Right atrium auricular region (tissue), 2 donors: ENCODE measurements at regions not wholly inside any gene's neighbourhood (a gene's known extent, or its start where the extent isn't known, plus 50 kb on each side); places are given as distances from the start of the nearest gene placed in this dataset.

Experiments used
- DNase-seq: peaks from one replicate; pipeline ENCODE4 v3.0.0-alpha.2; 2019; ENCODE audit warnings: low spot score
- H3K27ac ChIP-seq, 2 donors: fragments of 200-600 bp; sonication (generic); 1 replicate in 1 of 2; 2 replicates in 1 of 2; pipeline ENCODE4 v1.5.1; 2016 to 2019
- H3K27me3 ChIP-seq, 2 donors: fragments of 200-600 bp; sonication (generic); one replicate each; pipeline versions ENCODE4 v1.5.1 to v1.6.0; 2017 to 2019
- H3K36me3 ChIP-seq: fragments of 200-600 bp; sonication (generic); one replicate; pipeline ENCODE4 v1.5.1; 2016
- H3K4me1 ChIP-seq, 2 donors: fragments of 200-600 bp; sonication (generic); one replicate each; pipeline versions ENCODE4 v1.5.1 to v1.6.0; 2017 to 2019
- H3K4me3 ChIP-seq, 2 donors: fragments of 200-600 bp; sonication (generic); 1 replicate in 1 of 2; 2 replicates in 1 of 2; pipeline ENCODE4 v1.5.1; 2017 to 2019; ENCODE audit warnings: mild to moderate bottlenecking in 1 of 2, moderate library complexity in 1 of 2
- H3K9me3 ChIP-seq, 2 donors: fragments of 200-600 bp; sonication (generic); one replicate each; pipeline ENCODE4 v1.5.1; 2019
- TF ChIP-seq, protein P1 (sequence below), 2 donors: fragments of 200-600 bp; sonication (generic); IDR thresholded peaks; one replicate each; pipeline ENCODE4 v1.5.1; 2019; ENCODE audit warnings: antibody characterized with exemption in 2 of 2

DNA sequence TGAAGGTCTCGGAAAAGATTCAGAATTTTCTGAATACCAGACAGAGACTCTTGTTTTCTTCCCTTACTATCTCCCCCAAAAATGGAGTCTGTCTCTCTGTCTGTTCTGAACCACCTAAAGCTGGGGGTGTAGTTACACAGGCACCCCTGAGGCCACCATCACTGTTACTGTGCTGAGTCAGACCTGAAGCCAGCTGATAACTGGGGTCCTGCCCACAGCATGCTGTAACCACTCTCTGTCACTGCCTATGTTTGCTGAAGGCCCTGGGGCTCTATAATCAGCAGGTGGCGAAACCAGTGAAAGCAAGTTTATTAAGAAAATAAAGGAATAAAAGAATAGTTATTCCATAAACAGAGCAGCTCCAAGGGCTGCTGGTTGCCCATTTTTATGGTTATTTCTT is 575.2 kb upstream of the POT1 start:
- Histone ChIP-seq H3K27ac (no peak overlapping the region), H3K36me3 (no peaks in the 10 kb centered on the region), H3K27me3 (no peaks in the 10 kb centered on the region), H3K9me3 (no peaks in the 10 kb centered on the region), H3K4me3 (no peak overlapping the region), H3K4me1 (no peaks in the 10 kb centered on the region)
- DNase-seq: no peak
- TF ChIP-seq, protein P1, sequence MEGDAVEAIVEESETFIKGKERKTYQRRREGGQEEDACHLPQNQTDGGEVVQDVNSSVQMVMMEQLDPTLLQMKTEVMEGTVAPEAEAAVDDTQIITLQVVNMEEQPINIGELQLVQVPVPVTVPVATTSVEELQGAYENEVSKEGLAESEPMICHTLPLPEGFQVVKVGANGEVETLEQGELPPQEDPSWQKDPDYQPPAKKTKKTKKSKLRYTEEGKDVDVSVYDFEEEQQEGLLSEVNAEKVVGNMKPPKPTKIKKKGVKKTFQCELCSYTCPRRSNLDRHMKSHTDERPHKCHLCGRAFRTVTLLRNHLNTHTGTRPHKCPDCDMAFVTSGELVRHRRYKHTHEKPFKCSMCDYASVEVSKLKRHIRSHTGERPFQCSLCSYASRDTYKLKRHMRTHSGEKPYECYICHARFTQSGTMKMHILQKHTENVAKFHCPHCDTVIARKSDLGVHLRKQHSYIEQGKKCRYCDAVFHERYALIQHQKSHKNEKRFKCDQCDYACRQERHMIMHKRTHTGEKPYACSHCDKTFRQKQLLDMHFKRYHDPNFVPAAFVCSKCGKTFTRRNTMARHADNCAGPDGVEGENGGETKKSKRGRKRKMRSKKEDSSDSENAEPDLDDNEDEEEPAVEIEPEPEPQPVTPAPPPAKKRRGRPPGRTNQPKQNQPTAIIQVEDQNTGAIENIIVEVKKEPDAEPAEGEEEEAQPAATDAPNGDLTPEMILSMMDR (IDR thresholded peaks at IDR 0.05): no peak

- Histone ChIP-seq H3K36me3 (no peaks in the 10 kb centered on the region), H3K9me3 (no peaks in the 10 kb centered on the region), H3K4me3 (no peak overlapping the region), H3K4me1 (no peaks in the 10 kb centered on the region), H3K27me3 (no peaks in the 10 kb centered on the region), H3K27ac (no peak overlapping the region)
- TF ChIP-seq, protein P1 (IDR thresholded peaks at IDR 0.05): no peak
- no peak for DNase-seq
Observed at GRCh38 chr7:125495997-125496396, 566.4 kb upstream of the POT1 start.

GRCh38 chr7:125492521-125492920 is 562.9 kb upstream of the POT1 start:
- H3K27ac ChIP-seq: no peak overlapping the region
- no peak overlapping the region for H3K4me3 ChIP-seq
- H3K36me3 ChIP-seq: no peaks in the 10 kb centered on the region
- H3K27me3 ChIP-seq: no peaks in the 10 kb centered on the region
- DNase-seq: no peak
- TF ChIP-seq, protein P1 (IDR thresholded peaks at IDR 0.05): no peak
- H3K4me1 ChIP-seq: no peaks in the 10 kb centered on the region
- no peaks in the 10 kb centered on the region for H3K9me3 ChIP-seq

DNA sequence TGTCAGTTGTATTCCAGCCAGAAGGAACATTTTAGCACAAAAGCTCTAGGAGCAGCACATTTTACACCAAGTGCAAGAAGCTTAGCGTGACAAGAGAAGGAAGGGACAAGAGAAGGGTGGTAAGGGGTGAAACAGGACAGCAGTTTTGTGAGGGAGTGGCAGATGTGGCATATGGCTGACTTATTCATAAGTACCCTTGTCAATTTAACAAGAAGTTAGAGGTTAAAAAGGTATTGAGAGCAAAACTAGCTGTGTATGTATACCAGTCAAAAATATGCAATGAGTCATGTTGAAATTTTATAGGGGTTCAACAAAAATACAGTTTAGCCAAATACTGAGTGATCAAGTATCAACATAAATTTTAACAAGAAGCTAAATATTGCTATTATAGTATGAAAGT is 561.5 kb upstream of the POT1 start:
- Histone ChIP-seq H3K27me3 (no peaks in the 10 kb centered on the region), H3K4me3 (no peak overlapping the region), H3K27ac (no peak overlapping the region), H3K36me3 (no peaks in the 10 kb centered on the region), H3K4me1 (no peaks in the 10 kb centered on the region), H3K9me3 (no peaks in the 10 kb centered on the region)
- no peak for DNase-seq
- TF ChIP-seq, protein P1 (IDR thresholded peaks at IDR 0.05): no peak

DNA sequence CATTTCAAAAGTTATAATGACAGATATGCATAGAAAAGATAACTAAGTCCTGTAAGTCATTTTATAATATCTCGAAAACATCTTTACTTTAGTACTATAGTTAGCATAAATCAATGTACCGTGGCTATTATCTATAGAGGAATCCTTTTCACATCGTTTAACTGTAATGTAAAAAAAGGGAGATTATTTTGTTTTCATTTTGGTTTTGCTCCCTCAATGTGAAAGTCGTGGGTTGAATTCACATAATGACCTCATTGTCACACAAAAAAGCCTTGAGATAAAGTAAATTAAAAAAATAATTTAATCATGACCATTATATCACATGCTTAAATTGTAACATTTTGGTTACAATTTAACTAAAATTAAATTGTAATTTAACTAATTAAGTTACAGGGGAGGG is 560.5 kb upstream of the POT1 start:
- H3K9me3 ChIP-seq: no peaks in the 10 kb centered on the region
- DNase-seq: no peak
- TF ChIP-seq, protein P1 (IDR thresholded peaks at IDR 0.05): no peak
- H3K27ac ChIP-seq: no peak overlapping the region
- H3K4me3 ChIP-seq: no peak overlapping the region
- H3K4me1 ChIP-seq: no peaks in the 10 kb centered on the region
- no peaks in the 10 kb centered on the region for H3K27me3 ChIP-seq
- no peaks in the 10 kb centered on the region for H3K36me3 ChIP-seq

DNA sequence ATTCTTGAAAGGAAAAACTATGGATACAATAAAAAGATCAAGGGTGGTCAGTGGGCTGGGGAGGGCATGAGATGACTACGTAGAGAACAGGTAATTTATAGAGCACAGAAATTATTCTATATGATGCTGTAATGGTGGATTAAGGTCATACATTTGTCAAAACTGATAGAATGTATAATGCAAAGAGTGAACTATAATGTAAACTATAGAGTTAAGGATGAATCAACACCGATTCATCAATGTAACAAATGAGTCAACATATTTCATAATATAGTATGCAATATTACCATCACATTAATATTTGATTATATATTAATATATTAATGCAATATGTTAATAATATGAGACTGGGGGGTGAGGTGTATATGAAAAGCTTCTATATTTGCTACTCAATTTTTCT is 555.6 kb upstream of the POT1 start:
- TF ChIP-seq, protein P1 (IDR thresholded peaks at IDR 0.05): no peak
- Histone ChIP-seq H3K9me3 (no peaks in the 10 kb centered on the region), H3K4me3 (no peak overlapping the region), H3K27me3 (no peaks in the 10 kb centered on the region), H3K36me3 (no peaks in the 10 kb centered on the region), H3K4me1 (no peaks in the 10 kb centered on the region), H3K27ac (no peak overlapping the region)
- no peak for DNase-seq
